OCI-LY3 (cell line): ENCODE measurements at regions not wholly inside any gene's neighbourhood (a gene's known extent, or its start where the extent isn't known, plus 50 kb on each side); places are given as distances from the start of the nearest gene placed in this dataset.

Source experiments
- H2AFZ ChIP-seq: fragments of 200-600, 300-600 bp; shearing (Covaris generic); 2 replicates; pipeline ENCODE4 v1.6.0; 2014; ENCODE audit warnings: antibody characterized with exemption, low read depth, low read length
- H3K27ac ChIP-seq: fragments of 200-600, 300-600 bp; sonication (generic); 2 replicates; pipeline ENCODE4 v1.5.1; 2014; ENCODE audit warnings: mild to moderate bottlenecking, low read length, moderate library complexity, mixed read lengths
- H3K27me3 ChIP-seq: fragments of 200-600, 300-600 bp; sonication (generic); 2 replicates; pipeline ENCODE4 v1.6.1; 2014; ENCODE audit warnings: low read depth, low read length, mixed read lengths
- H3K36me3 ChIP-seq: fragments of 200-600, 300-600 bp; sonication (generic); replicated peaks from 2 replicates; pipeline ENCODE3; 2014; ENCODE audit warnings: low read depth, low read length, mixed read lengths
- H3K4me1 ChIP-seq: fragments of 300-600, 200-600 bp; sonication (generic); 2 replicates; pipeline ENCODE4 v1.6.1; 2014; ENCODE audit warnings: low read length, mixed read lengths
- H3K4me2 ChIP-seq: fragments of 200-600, 300-600 bp; sonication (generic); 2 replicates; pipeline ENCODE4 v1.6.1; 2014; ENCODE audit warnings: low read length, mixed read lengths
- H3K4me3 ChIP-seq: fragments of 300-600, 200-600 bp; sonication (generic); 2 replicates; pipeline ENCODE4 v1.5.1; 2014; ENCODE audit warnings: antibody characterized with exemption, mild to moderate bottlenecking, low read length, moderate library complexity
- H3K79me2 ChIP-seq: fragments of 300-600, 200-600 bp; shearing (Covaris generic); 2 replicates; pipeline ENCODE4 v1.6.1; 2014; ENCODE audit warnings: mild to moderate bottlenecking, low read length, mixed read lengths
- H3K9ac ChIP-seq: fragments of 300-600, 200-600 bp; shearing (Covaris generic); 2 replicates; pipeline ENCODE4 v1.6.0; 2014; ENCODE audit warnings: mild to moderate bottlenecking, low read length, moderate library complexity
- H3K9me3 ChIP-seq: fragments of 200-600, 300-600 bp; shearing (Covaris generic); 2 replicates; pipeline ENCODE4 v1.6.1; 2014; ENCODE audit warnings: low read length, mixed read lengths; ENCODE audit not compliant: insufficient read depth
- H4K20me1 ChIP-seq: fragments of 200-600, 300-600 bp; sonication (generic); 2 replicates; pipeline ENCODE4 v1.6.1; 2016; ENCODE audit warnings: low read length, mixed read lengths; ENCODE audit not compliant: insufficient read depth
- CTCF ChIP-seq: fragments of 200-600, 300-600 bp; sonication (generic); IDR thresholded peaks from 2 replicates; pipeline ENCODE4 v1.5.1; 2014; ENCODE audit warnings: antibody characterized with exemption, low read length, low read depth
- EZH2phosphoT487 ChIP-seq: fragments of 200-600 bp; shearing (Covaris generic); IDR thresholded peaks from 2 replicates; pipeline ENCODE4 v1.6.1; 2018; ENCODE audit warnings: antibody characterized with exemption, mixed run types, low read depth

GRCh38 chr16:59864981-59865666 is 1131.0 kb upstream of the GOT2 start:
- Histone ChIP-seq H3K9me3 (no peaks in the 10 kb centered on the region), H3K27me3 (no peaks in the 10 kb centered on the region), H3K36me3 (no peaks in the 10 kb centered on the region), H3K4me2 (no peak overlapping the region), H4K20me1 (no peaks in the 10 kb centered on the region), H3K4me1 (no peaks in the 10 kb centered on the region), H3K4me3 (no peak overlapping the region), H3K27ac (no peak overlapping the region), H3K9ac (no peak overlapping the region), H2AFZ (no peak overlapping the region), H3K79me2 (no peaks in the 10 kb centered on the region)
- TF ChIP-seq EZH2phosphoT487: no peak
- TF ChIP-seq CTCF: no peak

GRCh38 chr16:59859676-59860402 is 1125.7 kb upstream of the GOT2 start:
- Histone ChIP-seq H2AFZ (no peak overlapping the region), H3K9ac (no peak overlapping the region), H3K27me3 (no peaks in the 10 kb centered on the region), H4K20me1 (no peaks in the 10 kb centered on the region), H3K79me2 (no peaks in the 10 kb centered on the region), H3K36me3 (no peaks in the 10 kb centered on the region), H3K4me2 (no peak overlapping the region), H3K4me3 (no peak overlapping the region), H3K4me1 (no peaks in the 10 kb centered on the region), H3K27ac (no peak overlapping the region), H3K9me3 (no peaks in the 10 kb centered on the region)
- TF ChIP-seq EZH2phosphoT487 (no peak), CTCF (no peak)

- Histone ChIP-seq H3K4me3 (no peak overlapping the region), H2AFZ (no peak overlapping the region), H3K9ac (no peak overlapping the region), H3K4me2 (no peak overlapping the region), H3K27ac (no peak overlapping the region), H3K9me3 (no peaks in the 10 kb centered on the region), H3K4me1 (no peaks in the 10 kb centered on the region), H3K79me2 (no peaks in the 10 kb centered on the region), H3K27me3 (no peaks in the 10 kb centered on the region), H4K20me1 (no peaks in the 10 kb centered on the region), H3K36me3 (no peaks in the 10 kb centered on the region)
- TF ChIP-seq EZH2phosphoT487 (no peak), CTCF (no peak)
Measured at GRCh38 chr16:59854846-59855439, 1120.8 kb upstream of the GOT2 start.

GRCh38 chr16:59849716-59850115 is 1115.6 kb upstream of the GOT2 start:
- no peaks in the 10 kb centered on the region for H3K36me3 ChIP-seq
- H3K79me2 ChIP-seq: no peaks in the 10 kb centered on the region
- no peak overlapping the region for H2AFZ ChIP-seq
- H3K9me3 ChIP-seq: no peaks in the 10 kb centered on the region
- H4K20me1 ChIP-seq: no peaks in the 10 kb centered on the region
- TF ChIP-seq EZH2phosphoT487: no peak
- no peak for TF ChIP-seq CTCF
- no peaks in the 10 kb centered on the region for H3K27me3 ChIP-seq
- no peaks in the 10 kb centered on the region for H3K4me1 ChIP-seq
- no peak overlapping the region for H3K4me2 ChIP-seq
- H3K27ac ChIP-seq: no peak overlapping the region
- no peak overlapping the region for H3K9ac ChIP-seq
- H3K4me3 ChIP-seq: no peak overlapping the region
